ENCODE measurements at regions not wholly inside any gene's neighbourhood (a gene's known extent, or its start where the extent isn't known, plus 50 kb on each side); places are given as distances from the start of the nearest gene placed in this dataset.
A peak's percentile ranks its signal among the peaks of the same experiment; 100 is the strongest.
"Not testable (repeated sequence)": the region's sequence is repeated elsewhere in the genome, so short reads cannot be mapped to it uniquely, and the experiment has no call there.

DNA sequence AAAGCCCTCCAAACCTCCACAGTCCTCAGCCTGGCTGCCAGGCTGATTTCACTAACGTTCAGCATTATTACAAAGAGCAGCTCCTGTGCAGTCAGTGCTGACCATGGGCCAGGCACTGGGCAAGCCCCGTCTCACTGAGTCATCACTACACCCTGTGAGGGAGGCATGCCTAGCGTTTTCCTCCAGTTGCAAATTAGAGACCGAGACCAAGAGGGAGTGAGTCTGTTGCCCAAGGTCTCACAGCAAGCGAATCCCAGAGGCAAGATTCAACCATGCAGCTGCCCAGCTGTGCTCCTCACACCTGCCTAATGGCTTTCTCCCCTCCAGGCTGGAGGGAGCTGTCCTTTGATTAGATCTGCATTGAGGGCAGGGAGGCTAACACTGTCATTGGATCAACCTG is 229.3 kb upstream of the LHX5 start:
- TF ChIP-seq, protein P1, sequence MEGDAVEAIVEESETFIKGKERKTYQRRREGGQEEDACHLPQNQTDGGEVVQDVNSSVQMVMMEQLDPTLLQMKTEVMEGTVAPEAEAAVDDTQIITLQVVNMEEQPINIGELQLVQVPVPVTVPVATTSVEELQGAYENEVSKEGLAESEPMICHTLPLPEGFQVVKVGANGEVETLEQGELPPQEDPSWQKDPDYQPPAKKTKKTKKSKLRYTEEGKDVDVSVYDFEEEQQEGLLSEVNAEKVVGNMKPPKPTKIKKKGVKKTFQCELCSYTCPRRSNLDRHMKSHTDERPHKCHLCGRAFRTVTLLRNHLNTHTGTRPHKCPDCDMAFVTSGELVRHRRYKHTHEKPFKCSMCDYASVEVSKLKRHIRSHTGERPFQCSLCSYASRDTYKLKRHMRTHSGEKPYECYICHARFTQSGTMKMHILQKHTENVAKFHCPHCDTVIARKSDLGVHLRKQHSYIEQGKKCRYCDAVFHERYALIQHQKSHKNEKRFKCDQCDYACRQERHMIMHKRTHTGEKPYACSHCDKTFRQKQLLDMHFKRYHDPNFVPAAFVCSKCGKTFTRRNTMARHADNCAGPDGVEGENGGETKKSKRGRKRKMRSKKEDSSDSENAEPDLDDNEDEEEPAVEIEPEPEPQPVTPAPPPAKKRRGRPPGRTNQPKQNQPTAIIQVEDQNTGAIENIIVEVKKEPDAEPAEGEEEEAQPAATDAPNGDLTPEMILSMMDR (IDR thresholded peaks at IDR 0.05; ENCODE audit: low read length, missing control alignments): no peak
- DNase-seq (ENCODE audit: low read depth): peak; percentile 39

DNA sequence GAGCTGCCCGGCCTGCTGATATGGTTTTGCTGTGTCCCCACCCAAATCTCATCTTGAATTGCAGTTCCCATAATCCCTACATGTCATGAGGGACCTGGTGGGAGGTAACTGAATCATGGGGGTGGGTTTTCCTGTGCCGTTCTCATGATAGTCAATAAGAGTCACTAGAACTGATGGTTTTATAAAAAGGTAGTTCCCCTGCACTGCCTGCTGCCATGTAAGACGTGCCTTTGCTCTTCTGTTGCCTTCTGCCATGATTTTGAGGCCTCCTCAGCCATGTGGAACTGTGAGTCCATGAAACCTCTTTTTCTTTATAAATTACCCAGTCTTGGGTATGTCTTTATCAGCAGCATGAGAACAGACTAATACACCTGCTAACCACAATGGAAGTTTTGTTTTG is 228.3 kb upstream of the LHX5 start:
- DNase-seq (ENCODE audit: low read depth); H3K4me3 ChIP-seq (replicated peaks; ENCODE audit: low read depth, low read length): not testable (repeated sequence)

More for the DNA sequence above, 229.3 kb upstream of the LHX5 start:
- no peak overlapping the region for H3K4me3 ChIP-seq (replicated peaks; ENCODE audit: low read depth, low read length)

DNA sequence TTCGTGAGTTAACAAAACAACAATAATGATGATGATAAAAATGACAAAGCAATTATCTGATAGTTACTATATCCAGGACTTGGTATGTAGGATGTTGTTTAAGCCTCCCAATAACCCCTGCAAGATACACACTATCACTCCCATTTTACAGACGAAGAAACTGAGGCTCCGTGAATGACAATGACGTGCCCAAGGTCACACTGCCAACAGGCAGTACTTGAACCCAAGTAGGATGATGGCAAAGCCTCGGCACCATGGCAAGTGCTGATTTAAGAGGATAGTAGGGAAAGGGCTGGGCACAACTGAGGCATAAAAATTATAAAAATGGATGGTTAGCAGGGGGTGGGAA is 226.8 kb upstream of the LHX5 start:
- no peak overlapping the region for H3K4me3 ChIP-seq (replicated peaks; ENCODE audit: low read depth, low read length)
- DNase-seq (ENCODE audit: low read depth): no peak
- TF ChIP-seq, protein P1 (IDR thresholded peaks at IDR 0.05; ENCODE audit: low read length, missing control alignments): no peak

DNA sequence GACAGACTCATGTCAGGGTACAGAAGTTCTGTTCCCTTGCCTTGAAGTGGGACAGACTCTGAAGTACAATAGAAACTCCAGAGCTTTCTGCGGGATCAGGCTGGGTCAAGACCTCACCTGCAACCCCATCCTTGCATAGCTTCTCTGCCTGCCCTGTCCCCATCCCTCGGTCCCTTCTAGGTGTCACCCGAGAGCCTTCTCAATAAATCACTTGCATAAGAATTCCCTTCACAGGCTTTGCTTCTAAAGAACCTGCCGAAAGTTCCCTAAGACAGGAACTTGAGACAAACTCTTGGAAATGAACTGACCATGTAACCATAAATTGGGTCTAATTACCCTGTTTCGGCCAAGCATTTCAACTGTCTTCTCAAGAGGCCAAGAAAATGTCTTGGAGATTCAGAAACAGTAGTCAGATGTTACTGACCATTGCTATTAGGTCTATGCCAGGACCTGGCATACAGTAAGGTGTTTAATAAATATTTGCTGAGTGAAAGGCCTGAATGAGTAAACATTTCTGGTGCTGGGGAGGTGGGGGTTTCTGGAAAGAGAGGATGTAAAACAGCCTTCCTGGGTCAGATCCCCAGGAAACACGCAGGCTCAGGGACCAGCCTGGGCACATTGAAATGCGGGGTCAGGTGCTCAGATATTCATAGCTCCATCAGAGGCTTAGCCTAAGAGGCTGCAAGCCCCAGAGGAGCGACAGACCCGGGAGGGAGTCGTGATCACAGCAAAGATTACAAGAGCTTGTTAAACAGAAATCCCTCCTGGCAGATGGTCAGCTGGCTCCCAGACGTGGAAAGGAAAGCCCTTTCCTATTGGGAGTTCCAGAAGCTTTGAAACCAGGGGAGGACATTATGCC is 226.2 kb upstream of the LHX5 start:
- TF ChIP-seq, protein P1 (IDR thresholded peaks at IDR 0.05; ENCODE audit: low read length, missing control alignments): no peak
- no peak overlapping the region for H3K4me3 ChIP-seq (replicated peaks; ENCODE audit: low read depth, low read length)
- no peak for DNase-seq (ENCODE audit: low read depth)

DNA sequence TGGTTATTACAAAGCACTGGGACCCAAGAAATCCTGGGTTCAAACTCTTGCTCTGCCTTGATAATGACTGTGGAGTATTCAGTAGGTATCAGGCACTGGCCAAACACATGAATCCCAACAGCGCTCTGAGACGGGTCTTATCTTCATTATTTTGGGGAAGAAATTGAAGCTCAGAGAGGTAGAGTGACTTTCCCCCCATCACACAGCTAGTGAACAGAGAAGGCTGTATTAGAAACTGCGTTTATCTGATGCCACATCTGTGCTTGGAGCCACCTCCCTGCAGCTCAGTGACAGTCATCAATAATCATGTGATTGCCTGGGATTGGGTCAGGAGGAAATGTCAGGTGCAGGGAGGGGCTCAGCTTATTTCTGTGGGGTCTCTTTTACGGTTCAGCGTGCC is 225.4 kb upstream of the LHX5 start:
- TF ChIP-seq, protein P1 (IDR thresholded peaks at IDR 0.05; ENCODE audit: low read length, missing control alignments): no peak
- DNase-seq (ENCODE audit: low read depth): no peak
- no peak overlapping the region for H3K4me3 ChIP-seq (replicated peaks; ENCODE audit: low read depth, low read length)

DNA sequence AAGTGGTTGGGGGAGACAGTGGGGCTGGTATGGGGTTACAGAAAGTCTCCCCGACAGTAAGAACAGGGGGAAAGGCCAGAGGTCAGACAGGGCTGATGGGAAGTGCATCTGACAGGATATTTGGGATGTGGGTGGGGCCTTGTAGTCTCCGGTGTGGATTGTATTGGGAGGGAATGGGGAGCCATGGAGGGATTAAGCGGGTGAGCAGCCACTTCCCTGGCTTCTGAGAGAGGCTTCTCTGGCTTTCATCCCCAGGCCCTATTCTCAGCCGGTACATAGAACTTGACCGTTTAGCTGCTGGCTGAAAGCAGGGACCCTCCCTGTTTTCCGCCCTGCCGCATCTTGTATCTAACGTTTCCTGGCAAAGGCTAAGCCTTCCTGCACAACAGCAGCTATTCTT is 222.0 kb upstream of the LHX5 start:
- H3K4me3 ChIP-seq (replicated peaks; ENCODE audit: low read depth, low read length): no peak overlapping the region
- TF ChIP-seq, protein P1 (IDR thresholded peaks at IDR 0.05; ENCODE audit: low read length, missing control alignments): no peak
- no peak for DNase-seq (ENCODE audit: low read depth)

DNA sequence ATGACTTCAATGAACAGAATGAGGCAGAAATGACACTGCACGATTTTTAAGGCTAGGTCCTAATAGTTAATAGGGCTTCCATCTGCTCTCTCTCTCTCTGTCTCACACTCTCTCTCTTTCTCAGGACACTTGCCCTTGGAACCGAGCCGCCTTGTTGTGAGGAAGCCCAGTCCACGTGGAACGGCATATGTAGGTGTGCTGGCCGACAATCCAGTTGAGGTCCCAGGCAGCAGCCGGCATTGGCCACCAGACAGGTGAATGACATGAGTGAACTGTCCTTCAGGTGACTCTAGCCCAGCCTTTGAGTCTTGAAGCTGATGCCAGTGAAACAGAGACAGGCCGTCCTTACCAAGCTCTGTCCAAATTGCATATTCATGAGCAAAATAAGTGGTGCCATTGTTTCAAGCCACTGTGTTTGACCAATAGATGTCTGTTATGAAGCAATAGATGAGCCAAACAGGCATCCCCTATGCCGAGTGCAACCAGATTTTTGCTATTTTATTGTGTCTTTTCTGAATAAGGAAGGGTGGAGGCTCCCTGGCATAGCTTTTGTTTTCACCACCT is 217.5 kb upstream of the LHX5 start:
- TF ChIP-seq, protein P1 (IDR thresholded peaks at IDR 0.05; ENCODE audit: low read length, missing control alignments): no peak
- DNase-seq (ENCODE audit: low read depth): no peak
- no peak overlapping the region for H3K4me3 ChIP-seq (replicated peaks; ENCODE audit: low read depth, low read length)
